A673 (cell line): ENCODE measurements at regions not wholly inside any gene's neighbourhood (a gene's known extent, or its start where the extent isn't known, plus 50 kb on each side); places are given as distances from the start of the nearest gene placed in this dataset.

ENCODE experiments used
- BruUV-seq: library from RNA; stranded (reverse); fragments of 400-500 nt; replicated peaks from 2 replicates; lab custom pipeline; 2021; lab: Mats Ljungman, UMichigan
- CTCF ChIA-PET: fragments of 300-600 bp; sonication (Branson Sonifier 250); formaldehyde crosslinking; loops from one replicate; lab custom pipeline; 2022; ENCODE audit warnings: antibody characterized with exemption; lab: Charles Lee
- POLR2A ChIA-PET: fragments of 300-600 bp; sonication (Branson Sonifier 250); formaldehyde crosslinking; loops from one replicate; lab custom pipeline; 2022; ENCODE audit warnings: antibody characterized with exemption; ENCODE audit not compliant: low non-redundant PET; lab: Charles Lee
- DNase-seq: peaks from one replicate; pipeline ENCODE4 v3.0.0-alpha.2; 2015; ENCODE audit warnings: low spot score
- H3K27ac ChIP-seq: fragments of 200-600 bp; sonication (generic); 2 replicates; pipeline ENCODE4 v1.5.1; 2016; ENCODE audit warnings: mixed run types, low read depth, mild to moderate bottlenecking, mixed read lengths, antibody characterized with exemption, low read length; ENCODE audit not compliant: poor library complexity, severe bottlenecking
- H3K27me3 ChIP-seq: fragments of 200-600 bp; sonication (generic); replicated peaks from 2 replicates; pipeline ENCODE4 v1.6.1; 2017; ENCODE audit warnings: mixed run types, low read depth, mild to moderate bottlenecking, mixed read lengths, antibody characterized with exemption, low read length; ENCODE audit not compliant: insufficient read depth, poor library complexity
- H3K36me3 ChIP-seq: fragments of 200-600 bp; sonication (generic); 2 replicates; pipeline ENCODE4 v1.6.1; 2016; ENCODE audit warnings: mixed run types, mild to moderate bottlenecking, mixed read lengths, antibody characterized with exemption, low read length; ENCODE audit not compliant: insufficient read depth, poor library complexity, severe bottlenecking
- H3K4me1 ChIP-seq: fragments of 200-600 bp; sonication (generic); 2 replicates; pipeline ENCODE4 v1.6.1; 2017; ENCODE audit warnings: mixed run types, mild to moderate bottlenecking, mixed read lengths, antibody characterized with exemption, low read length; ENCODE audit not compliant: insufficient read depth, poor library complexity, severe bottlenecking
- H3K4me3 ChIP-seq: fragments of 200-600 bp; sonication (generic); 2 replicates; pipeline ENCODE4 v1.5.1; 2016; ENCODE audit warnings: low read depth, mixed run types, mild to moderate bottlenecking, mixed read lengths, low read length; ENCODE audit not compliant: poor library complexity, severe bottlenecking
- H3K9me3 ChIP-seq: fragments of 200-600 bp; sonication (generic); 2 replicates; pipeline ENCODE4 v1.6.1; 2016; ENCODE audit warnings: mixed run types, low read depth, mild to moderate bottlenecking, mixed read lengths, antibody characterized with exemption, low read length; ENCODE audit not compliant: poor library complexity, severe bottlenecking
- CTCF ChIP-seq: fragments of 300-800, 200-600 bp; sonication (generic); conservative IDR thresholded peaks from 2 replicates; pipeline ENCODE4 v1.5.1; 2017; ENCODE audit warnings: low read depth, mild to moderate bottlenecking, antibody characterized with exemption, low read length, moderate library complexity, mixed read lengths
- EZH2 ChIP-seq: fragments of 200-600 bp; sonication (generic); IDR thresholded peaks from 2 replicates; pipeline ENCODE4 v1.6.1; 2017; ENCODE audit warnings: borderline replicate concordance, low read depth, mild to moderate bottlenecking, mixed read lengths, antibody characterized with exemption, low read length; ENCODE audit not compliant: poor library complexity, severe bottlenecking
- intact Hi-C: fragments of 100-400 bp; cut with micrococcal nuclease; formaldehyde crosslinking; loops from one replicate; pipeline ENCODE4 v1.10.0; 2022; ENCODE audit not compliant: unreplicated experiment

DNA sequence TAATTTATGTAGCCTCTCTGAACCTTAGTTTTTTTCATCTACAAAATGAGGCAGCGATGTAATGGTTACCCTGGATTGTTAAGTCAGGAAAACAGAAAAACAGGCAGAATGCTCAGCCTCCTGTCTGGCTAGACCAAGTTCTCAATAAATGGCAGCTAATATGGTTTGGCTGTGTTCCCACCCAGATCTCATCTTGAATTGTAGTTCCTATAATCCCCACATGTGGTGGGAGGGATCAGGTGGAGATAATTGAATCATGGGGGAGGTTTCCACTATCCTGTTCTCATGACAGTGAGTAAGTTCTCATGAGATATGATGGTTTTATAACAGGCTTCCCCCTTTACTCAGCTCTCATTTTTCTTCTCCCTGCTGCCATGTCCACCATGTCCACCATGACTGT, 220.0 kb downstream of the CMPK2 start:
- Histone ChIP-seq H3K27me3 (no peaks in the 10 kb centered on the region), H3K4me3 (no peak overlapping the region), H3K4me1 (peaks cover 9% of the 10 kb centered on the region), H3K9me3 (no peaks in the 10 kb centered on the region), H3K36me3 (no peaks in the 10 kb centered on the region), H3K27ac (no peak overlapping the region)
- peak; percentile 25 for DNase-seq
- BruUV-seq = no TSS peak
- intact Hi-C loops = no loop called here
- ChIA-PET CTCF (no interaction called here), POLR2A (no interaction called here)
- TF ChIP-seq EZH2 (no peak), CTCF (no peak)

GRCh38 chr2:6647046-6647445, 218.7 kb downstream of the CMPK2 start:
- Histone ChIP-seq H3K27ac (no peak overlapping the region), H3K36me3 (no peaks in the 10 kb centered on the region), H3K4me1 (peaks cover 6% of the 10 kb centered on the region), H3K27me3 (no peaks in the 10 kb centered on the region), H3K4me3 (no peak overlapping the region), H3K9me3 (no peaks in the 10 kb centered on the region)
- no peak for DNase-seq
- CTCF ChIA-PET = no interaction called here
- no TSS peak for BruUV-seq
- intact Hi-C loops = no loop called here
- TF ChIP-seq EZH2 (no peak), CTCF (no peak)
- POLR2A ChIA-PET = interaction anchor here (0.7 kb wide), 1 partner anchor 241 kb away, joined by 5 read pairs; no protein-coding TSS in a partner anchor

DNA sequence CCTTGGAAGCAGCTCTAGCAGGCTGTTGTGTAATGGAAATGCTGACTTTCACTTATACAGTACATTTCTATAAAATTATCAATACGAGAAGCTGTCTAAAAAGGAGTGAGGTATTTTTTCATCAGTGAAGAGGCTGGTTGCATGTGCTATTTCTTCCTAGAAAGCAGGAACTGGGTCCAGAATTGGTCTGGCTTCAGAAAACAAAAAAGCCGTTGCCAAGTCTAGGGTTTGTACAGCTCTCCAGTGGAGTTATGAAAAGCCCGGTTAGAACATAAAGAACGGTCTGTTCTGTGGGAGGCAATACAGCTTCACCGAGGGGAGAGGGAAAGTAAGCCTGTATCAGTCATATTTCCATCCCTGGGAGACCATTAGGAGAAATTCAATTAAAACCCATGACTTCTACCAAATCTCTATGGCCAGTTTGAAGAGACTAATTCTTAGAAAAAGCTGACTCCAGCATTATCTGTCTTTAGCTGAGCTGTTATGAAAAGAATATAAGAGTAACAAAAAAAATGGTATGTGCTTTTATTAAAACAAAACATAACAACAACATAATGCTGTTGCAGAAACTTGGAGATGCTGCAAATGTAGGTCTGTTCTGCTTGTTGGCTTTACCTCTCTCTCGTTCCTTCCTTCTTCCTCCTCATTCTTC, 217.0 kb downstream of the CMPK2 start:
- H3K27ac ChIP-seq = no peak overlapping the region
- H3K4me1 ChIP-seq = peaks cover 18% of the 10 kb centered on the region
- TF ChIP-seq CTCF (no peak), EZH2 (no peak)
- no peaks in the 10 kb centered on the region for H3K9me3 ChIP-seq
- ChIA-PET CTCF (no interaction called here), POLR2A (no interaction called here)
- intact Hi-C loops = no loop called here
- no peaks in the 10 kb centered on the region for H3K36me3 ChIP-seq
- BruUV-seq = no TSS peak
- no peak for DNase-seq
- H3K27me3 ChIP-seq = no peaks in the 10 kb centered on the region
- H3K4me3 ChIP-seq = no peak overlapping the region
